ENCODE measurements at regions not wholly inside any gene's neighbourhood (a gene's known extent, or its start where the extent isn't known, plus 50 kb on each side); places are given as distances from the start of the nearest gene placed in this dataset.

- DNase-seq = no peak
- TF ChIP-seq EP300 (IDR thresholded peaks at IDR 0.05) = no peak
- no peak for TF ChIP-seq POLR2A (IDR thresholded peaks at IDR 0.05)
- TF ChIP-seq POLR2AphosphoS5 (IDR thresholded peaks at IDR 0.05) = no peak
- no peak for TF ChIP-seq CTCF (IDR thresholded peaks at IDR 0.05)
- Histone ChIP-seq H3K9me3 (peaks cover 0 to 3% (median 0%) of the 10 kb centered on the region in 4 donors), H3K27me3 (no peaks in the 10 kb centered on the region), H3K36me3 (no peaks in the 10 kb centered on the region), H3K4me3 (no peak overlapping the region), H3K4me1 (peaks cover 0 to 38% (median 18%) of the 10 kb centered on the region in 4 donors), H3K27ac (peak overlapping the region in 2 of 4 donors; percentile 9 to 74)
- 48 to 80% methylated on average over 2 of the region's 2 CpGs for WGBS, 2 donors
- intact Hi-C loops (cut with DNase I) = no loop called here
Observed at GRCh38 chr16:22687031-22687530, 126.9 kb upstream of the HS3ST2 start.

- intact Hi-C loops (cut with DNase I) = no loop called here
- no peak for DNase-seq
- Histone ChIP-seq H3K9me3 (peaks cover 0 to 3% (median 0%) of the 10 kb centered on the region in 4 donors), H3K27ac (peak overlapping the region in 1 of 4 donors; percentile 15), H3K36me3 (no peaks in the 10 kb centered on the region), H3K4me1 (peaks cover 0 to 40% (median 20%) of the 10 kb centered on the region in 4 donors), H3K4me3 (no peak overlapping the region), H3K27me3 (no peaks in the 10 kb centered on the region)
- 85 to 92% methylated on average over 2 of the region's 2 CpGs for WGBS, 2 donors
- no peak for TF ChIP-seq POLR2AphosphoS5 (IDR thresholded peaks at IDR 0.05)
- no peak for TF ChIP-seq POLR2A (IDR thresholded peaks at IDR 0.05)
- TF ChIP-seq CTCF (IDR thresholded peaks at IDR 0.05) = no peak
- TF ChIP-seq EP300 (IDR thresholded peaks at IDR 0.05) = no peak
Observed at GRCh38 chr16:22688463-22688862, 125.5 kb upstream of the HS3ST2 start.

- TF ChIP-seq POLR2A (IDR thresholded peaks at IDR 0.05) = no peak
- no peak for TF ChIP-seq CTCF (IDR thresholded peaks at IDR 0.05)
- TF ChIP-seq EP300 (IDR thresholded peaks at IDR 0.05) = no peak
- no peak for TF ChIP-seq POLR2AphosphoS5 (IDR thresholded peaks at IDR 0.05)
- H3K9me3 ChIP-seq = peaks cover 0 to 3% (median 0%) of the 10 kb centered on the region in 4 donors
- H3K27ac ChIP-seq = peak overlapping the region in 2 of 4 donors; percentile 1 to 15
- no peak overlapping the region for H3K4me3 ChIP-seq
- H3K27me3 ChIP-seq = no peaks in the 10 kb centered on the region
- H3K4me1 ChIP-seq = peaks cover 0 to 44% (median 22%) of the 10 kb centered on the region in 4 donors
- H3K36me3 ChIP-seq = no peaks in the 10 kb centered on the region
- DNase-seq = no peak
- intact Hi-C loops (cut with DNase I) = no loop called here
- WGBS, 2 donors = 88 to 97% methylated on average over 1 of the region's 1 CpG
Observed at GRCh38 chr16:22688930-22689329, 125.0 kb upstream of the HS3ST2 start.

GRCh38 chr16:22691335-22691734 is 122.6 kb upstream of the HS3ST2 start:
- intact Hi-C loops (cut with DNase I) = no loop called here
- DNase-seq = no peak
- H3K27ac ChIP-seq = peak overlapping the region in 2 of 4 donors; percentile 1 to 85
- no peak overlapping the region for H3K4me3 ChIP-seq
- no peaks in the 10 kb centered on the region for H3K36me3 ChIP-seq
- TF ChIP-seq POLR2A (IDR thresholded peaks at IDR 0.05) (no peak), EP300 (IDR thresholded peaks at IDR 0.05) (no peak), POLR2AphosphoS5 (IDR thresholded peaks at IDR 0.05) (no peak), CTCF (IDR thresholded peaks at IDR 0.05) (no peak)
- 89 to 92% methylated on average over 3 of the region's 3 CpGs for WGBS, 2 donors
- peaks cover 0 to 3% (median 0%) of the 10 kb centered on the region in 4 donors for H3K9me3 ChIP-seq
- H3K4me1 ChIP-seq = peaks cover 0 to 46% (median 28%) of the 10 kb centered on the region in 4 donors
- no peaks in the 10 kb centered on the region for H3K27me3 ChIP-seq

- Histone ChIP-seq H3K9me3 (peaks cover 0 to 3% (median 0%) of the 10 kb centered on the region in 4 donors), H3K4me3 (no peak overlapping the region), H3K27ac (peak overlapping the region in 2 of 4 donors; percentile 79 to 85), H3K4me1 (peaks cover 0 to 52% (median 30%) of the 10 kb centered on the region in 4 donors), H3K36me3 (no peaks in the 10 kb centered on the region), H3K27me3 (no peaks in the 10 kb centered on the region)
- intact Hi-C loops (cut with DNase I) = no loop called here
- WGBS, 2 donors = 69 to 80% methylated on average over 1 of the region's 1 CpG
- no peak for DNase-seq
- TF ChIP-seq POLR2AphosphoS5 (IDR thresholded peaks at IDR 0.05) = no peak
- no peak for TF ChIP-seq POLR2A (IDR thresholded peaks at IDR 0.05)
- no peak for TF ChIP-seq CTCF (IDR thresholded peaks at IDR 0.05)
- no peak for TF ChIP-seq EP300 (IDR thresholded peaks at IDR 0.05)
Observed at GRCh38 chr16:22692034-22692433, 121.9 kb upstream of the HS3ST2 start.

Measured in sigmoid colon (tissue), 6 donors.